Endodermal cell (in vitro differentiated cells): ENCODE measurements at regions not wholly inside any gene's neighbourhood (a gene's known extent, or its start where the extent isn't known, plus 50 kb on each side); places are given as distances from the start of the nearest gene placed in this dataset.
"Not testable (repeated sequence)": the region's sequence is repeated elsewhere in the genome, so short reads cannot be mapped to it uniquely, and the experiment has no call there.

Experiments
- DNase-seq: peaks from one replicate; pipeline ENCODE4 v3.0.0-alpha.2; 2017
- H3K27ac ChIP-seq: 2 replicates; pipeline ENCODE4 v1.5.1; 2013; ENCODE audit warnings: mild to moderate bottlenecking, low read depth, low read length, moderate library complexity
- H3K27me3 ChIP-seq: 2 replicates; pipeline ENCODE4 v1.6.1; 2013; ENCODE audit warnings: mild to moderate bottlenecking, low read length, moderate library complexity; ENCODE audit not compliant: insufficient read depth, control insufficient read depth, poor library complexity, severe bottlenecking
- H3K36me3 ChIP-seq: 2 replicates; pipeline ENCODE4 v1.7.0; 2013; ENCODE audit warnings: mild to moderate bottlenecking, low read length, moderate library complexity; ENCODE audit not compliant: control insufficient read depth, insufficient read depth
- H3K4me1 ChIP-seq: one replicate; pipeline ENCODE4 v1.7.0; 2013; ENCODE audit warnings: low read length; ENCODE audit not compliant: control insufficient read depth, insufficient read depth
- H3K4me3 ChIP-seq: 2 replicates; pipeline ENCODE4 v1.5.1; 2013; ENCODE audit warnings: mild to moderate bottlenecking, low read length, moderate library complexity
- H3K9ac ChIP-seq: 2 replicates; pipeline ENCODE4 v1.6.1; 2013; ENCODE audit warnings: mild to moderate bottlenecking, low read length, moderate library complexity; ENCODE audit not compliant: poor library complexity, severe bottlenecking; ENCODE audit errors: extremely low read depth
- H3K9me3 ChIP-seq: 2 replicates; pipeline ENCODE4 v1.6.1; 2013; ENCODE audit warnings: mild to moderate bottlenecking, low read length, moderate library complexity; ENCODE audit not compliant: control insufficient read depth
- H3K27ac Mint-ChIP-seq: 2 replicates; pipeline ENCODE4 v1.8.0; 2020; ENCODE audit warnings: mixed read lengths
- H3K27me3 Mint-ChIP-seq: 2 replicates; pipeline ENCODE4 v1.8.0; 2021; ENCODE audit warnings: mild to moderate bottlenecking, mixed read lengths; ENCODE audit not compliant: insufficient read depth
- H3K36me3 Mint-ChIP-seq: 2 replicates; pipeline ENCODE4 v1.8.0; 2020; ENCODE audit warnings: low read depth, mixed read lengths
- H3K4me1 Mint-ChIP-seq: 2 replicates; pipeline ENCODE4 v1.8.0; 2020; ENCODE audit warnings: mixed read lengths
- H3K4me3 Mint-ChIP-seq: 2 replicates; pipeline ENCODE4 v1.8.0; 2020; ENCODE audit warnings: mild to moderate bottlenecking, moderate library complexity, mixed read lengths
- H3K9me3 Mint-ChIP-seq: 2 replicates; pipeline ENCODE4 v1.8.0; 2020; ENCODE audit warnings: mild to moderate bottlenecking, mixed read lengths
- CTCF ChIP-seq: fragments of 200-600 bp; sonication (generic); conservative IDR thresholded peaks from 2 replicates; pipeline ENCODE4 v1.5.0; 2021; ENCODE audit warnings: antibody characterized with exemption, mild to moderate bottlenecking
- WGBS, 2 experiments: methylation state at CpG; one replicate each; pipeline versions ENCODE4 v1.1.5 to v1.1.7; 2013; ENCODE audit warnings: missing lambda C conversion rate in 2 of 2, mixed read lengths in 1 of 2; ENCODE audit not compliant: insufficient coverage in 1 of 2, insufficient read length in 1 of 2; 5-methylcytosine and 5-hydroxymethylcytosine counted together

- H3K9me3 ChIP-seq: peaks cover 88% of the 10 kb centered on the region
- not testable (repeated sequence) for H3K27ac Mint-ChIP-seq, H3K4me3 ChIP-seq, H3K27me3 Mint-ChIP-seq, H3K36me3 Mint-ChIP-seq, H3K4me3 Mint-ChIP-seq, H3K27ac ChIP-seq, H3K27me3 ChIP-seq, H3K36me3 ChIP-seq, DNase-seq, H3K4me1 ChIP-seq, H3K9ac ChIP-seq, H3K4me1 Mint-ChIP-seq
- WGBS, 2 experiments: 50 to 68% methylated on average over 9 to 10 of the region's 10 CpGs
- H3K9me3 Mint-ChIP-seq: peaks cover 100% of the 10 kb centered on the region
Observed at GRCh38 chr9:60525879-60526686, 388.1 kb upstream of the SPATA31A5 start.

GRCh38 chr9:60526694-60527231, 387.4 kb upstream of the SPATA31A5 start:
- H3K4me1 Mint-ChIP-seq, H3K27me3 ChIP-seq, H3K27me3 Mint-ChIP-seq, H3K9ac ChIP-seq, H3K4me1 ChIP-seq, H3K36me3 ChIP-seq, DNase-seq, H3K27ac Mint-ChIP-seq, H3K36me3 Mint-ChIP-seq, H3K4me3 Mint-ChIP-seq, H3K4me3 ChIP-seq, H3K27ac ChIP-seq: not testable (repeated sequence)
- WGBS, 2 experiments: 42 to 65% methylated on average over 3 of the region's 3 CpGs
- peaks cover 100% of the 10 kb centered on the region for H3K9me3 Mint-ChIP-seq
- peaks cover 83% of the 10 kb centered on the region for H3K9me3 ChIP-seq

DNA sequence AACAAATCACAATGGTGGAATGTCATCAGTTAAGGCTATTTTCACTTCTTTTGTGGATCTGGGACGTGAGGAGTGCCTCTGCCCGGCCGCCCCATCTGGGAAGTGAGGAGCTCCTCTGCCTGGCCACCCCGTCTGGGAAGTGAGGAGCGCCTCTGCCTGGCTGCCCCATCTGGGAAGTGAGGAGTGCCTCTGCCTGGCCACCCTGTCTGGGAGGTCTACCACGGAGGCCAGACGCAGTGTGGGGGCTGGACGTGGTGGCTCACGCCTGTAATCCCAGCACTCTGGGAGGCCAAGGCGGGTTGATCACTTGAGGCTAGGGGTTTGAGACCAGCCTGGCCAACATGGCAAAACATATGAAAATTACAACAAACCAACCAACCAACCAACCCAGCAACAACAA, 369.7 kb upstream of the SPATA31A5 start:
- H3K9me3 Mint-ChIP-seq: peaks cover 89% of the 10 kb centered on the region
- H3K4me1 Mint-ChIP-seq, H3K27ac ChIP-seq, H3K27me3 Mint-ChIP-seq, H3K4me3 ChIP-seq, H3K9ac ChIP-seq, H3K4me1 ChIP-seq, H3K27ac Mint-ChIP-seq, H3K4me3 Mint-ChIP-seq, H3K36me3 Mint-ChIP-seq, H3K36me3 ChIP-seq, DNase-seq, H3K27me3 ChIP-seq: not testable (repeated sequence)
- peaks cover 38% of the 10 kb centered on the region for H3K9me3 ChIP-seq
- 64 to 68% methylated on average over 3 to 10 of the region's 10 CpGs for WGBS, 2 experiments

DNA sequence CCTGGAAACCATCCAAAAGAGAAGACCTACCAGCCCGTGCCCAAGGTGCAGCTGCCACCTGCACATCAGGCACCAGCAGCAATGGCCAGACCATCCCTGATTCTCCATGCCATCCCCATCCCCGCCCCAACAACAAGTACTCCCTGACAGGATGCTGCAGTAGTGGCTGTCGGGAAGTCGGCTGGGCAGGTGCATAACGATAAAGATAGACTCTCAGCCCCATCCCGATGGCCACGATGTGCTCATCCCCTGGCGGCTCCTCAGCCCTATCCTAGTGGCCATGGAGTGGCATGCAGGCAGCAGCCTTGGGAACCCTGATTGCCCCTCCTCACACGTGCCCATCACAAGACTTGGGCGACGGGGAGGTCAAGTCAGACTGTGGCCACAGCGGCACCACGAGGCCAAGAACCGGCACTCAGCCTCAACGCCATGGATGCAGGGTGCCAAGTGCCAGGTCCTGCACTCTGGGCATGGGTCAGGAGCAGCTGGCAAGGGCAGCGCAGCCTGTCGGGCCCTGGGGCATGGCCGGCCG, 368.8 kb upstream of the SPATA31A5 start:
- no peak for DNase-seq
- no peaks in the 10 kb centered on the region for H3K27me3 Mint-ChIP-seq
- H3K27ac ChIP-seq: no peak overlapping the region
- no peaks in the 10 kb centered on the region for H3K4me1 ChIP-seq
- no peaks in the 10 kb centered on the region for H3K36me3 ChIP-seq
- no peak overlapping the region for H3K4me3 Mint-ChIP-seq
- no peaks in the 10 kb centered on the region for H3K27me3 ChIP-seq
- no peaks in the 10 kb centered on the region for H3K4me1 Mint-ChIP-seq
- no peak overlapping the region for H3K9ac ChIP-seq
- WGBS, 2 experiments: 92% methylated on average over 10 to 19 of the region's 19 CpGs
- peaks cover 37% of the 10 kb centered on the region for H3K9me3 ChIP-seq
- no peak overlapping the region for H3K4me3 ChIP-seq
- H3K27ac Mint-ChIP-seq: no peak overlapping the region
- no peak for TF ChIP-seq CTCF
- peaks cover 84% of the 10 kb centered on the region for H3K9me3 Mint-ChIP-seq
- H3K36me3 Mint-ChIP-seq: peaks cover 3% of the 10 kb centered on the region
